ENCODE measurements at regions not wholly inside any gene's neighbourhood (a gene's known extent, or its start where the extent isn't known, plus 50 kb on each side); places are given as distances from the start of the nearest gene placed in this dataset.

DNA sequence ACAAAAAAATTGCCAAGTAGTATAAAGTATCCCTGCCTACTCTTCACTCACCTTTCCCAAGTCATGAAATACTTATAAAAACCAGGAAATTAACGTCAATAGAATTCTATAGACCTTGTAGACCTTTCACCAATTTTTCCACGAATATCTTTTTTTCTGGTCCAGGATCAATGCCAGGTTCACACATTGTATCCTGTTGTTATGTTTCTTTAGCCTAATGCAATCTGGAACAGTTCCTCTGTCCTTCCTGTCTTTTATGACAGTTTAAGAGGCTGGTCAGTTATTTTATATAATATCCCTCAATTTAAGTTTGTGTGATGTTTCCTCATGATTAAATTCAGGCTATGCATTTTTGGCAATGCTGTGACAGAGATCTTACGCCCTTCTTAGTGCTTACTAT, 63.2 kb upstream of the MAGI1 start:
- no peaks in the 10 kb centered on the region for H3K9me2 ChIP-seq (replicated peaks; ENCODE audit: insufficient read depth, low read length)
- H3K9me3 ChIP-seq (replicated peaks; ENCODE audit: insufficient read depth, low read length): no peaks in the 10 kb centered on the region
- H3K27me3 ChIP-seq (replicated peaks; ENCODE audit: insufficient read depth, low read length): no peaks in the 10 kb centered on the region
- TF ChIP-seq EZH2phosphoT487 (IDR thresholded peaks at IDR 0.05; ENCODE audit: low read length) (no peak), EZH2 (optimal IDR thresholded peaks at IDR 0.05; ENCODE audit: low read depth, low read length) (no peak)
- TF ChIP-seq, protein P1, sequence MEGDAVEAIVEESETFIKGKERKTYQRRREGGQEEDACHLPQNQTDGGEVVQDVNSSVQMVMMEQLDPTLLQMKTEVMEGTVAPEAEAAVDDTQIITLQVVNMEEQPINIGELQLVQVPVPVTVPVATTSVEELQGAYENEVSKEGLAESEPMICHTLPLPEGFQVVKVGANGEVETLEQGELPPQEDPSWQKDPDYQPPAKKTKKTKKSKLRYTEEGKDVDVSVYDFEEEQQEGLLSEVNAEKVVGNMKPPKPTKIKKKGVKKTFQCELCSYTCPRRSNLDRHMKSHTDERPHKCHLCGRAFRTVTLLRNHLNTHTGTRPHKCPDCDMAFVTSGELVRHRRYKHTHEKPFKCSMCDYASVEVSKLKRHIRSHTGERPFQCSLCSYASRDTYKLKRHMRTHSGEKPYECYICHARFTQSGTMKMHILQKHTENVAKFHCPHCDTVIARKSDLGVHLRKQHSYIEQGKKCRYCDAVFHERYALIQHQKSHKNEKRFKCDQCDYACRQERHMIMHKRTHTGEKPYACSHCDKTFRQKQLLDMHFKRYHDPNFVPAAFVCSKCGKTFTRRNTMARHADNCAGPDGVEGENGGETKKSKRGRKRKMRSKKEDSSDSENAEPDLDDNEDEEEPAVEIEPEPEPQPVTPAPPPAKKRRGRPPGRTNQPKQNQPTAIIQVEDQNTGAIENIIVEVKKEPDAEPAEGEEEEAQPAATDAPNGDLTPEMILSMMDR (IDR thresholded peaks at IDR 0.05; ENCODE audit: low read length): no peak
- H3K4me3 ChIP-seq (ENCODE audit: low read length): no peak overlapping the region
- H3F3A ChIP-seq (ENCODE audit: insufficient read depth, low read length): no peaks in the 10 kb centered on the region
- H4K20me1 ChIP-seq (ENCODE audit: insufficient read depth, low read length): no peaks in the 10 kb centered on the region
- no peak overlapping the region for H3K9ac ChIP-seq (ENCODE audit: low read length)
- H3K4me2 ChIP-seq (ENCODE audit: low read depth, low read length): no peak overlapping the region
- H3K36me3 ChIP-seq (replicated peaks; ENCODE audit: insufficient read depth, low read length): no peaks in the 10 kb centered on the region
- H3K79me2 ChIP-seq (ENCODE audit: low read length): no peaks in the 10 kb centered on the region
- DNase-seq: no peak
- no peak overlapping the region for H2AFZ ChIP-seq (ENCODE audit: low read length)
- no peak overlapping the region for H3K27ac ChIP-seq (ENCODE audit: low read length)
- no peaks in the 10 kb centered on the region for H3K4me1 ChIP-seq (ENCODE audit: low read length)

DNA sequence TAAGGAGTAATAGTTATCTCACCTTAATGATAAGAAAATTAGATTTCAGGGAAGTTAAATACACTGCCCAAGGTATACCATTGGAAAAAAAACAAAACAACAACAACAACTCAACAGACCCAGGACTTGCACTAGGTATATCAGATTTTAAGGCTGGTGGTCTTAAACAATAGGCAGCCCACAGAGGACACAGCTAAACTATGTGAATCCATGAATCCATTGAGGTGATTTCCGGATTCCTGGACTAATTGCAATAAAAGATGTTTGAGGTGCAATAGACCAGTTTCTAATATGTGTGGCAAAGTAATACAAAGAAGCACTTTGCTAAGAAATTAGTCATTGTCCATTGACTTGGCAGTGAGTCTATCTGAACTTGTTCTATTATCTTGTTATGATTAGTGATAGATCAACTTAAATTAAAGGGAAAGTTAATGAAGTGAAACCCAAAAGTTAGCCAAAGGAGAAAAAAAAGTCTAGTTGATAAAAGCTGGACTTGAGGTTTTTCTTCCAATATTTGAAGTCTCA, 60.9 kb upstream of the MAGI1 start:
- no peaks in the 10 kb centered on the region for H3K4me1 ChIP-seq (ENCODE audit: low read length)
- H3K9me3 ChIP-seq (replicated peaks; ENCODE audit: insufficient read depth, low read length): no peaks in the 10 kb centered on the region
- H3K36me3 ChIP-seq (replicated peaks; ENCODE audit: insufficient read depth, low read length): no peaks in the 10 kb centered on the region
- H3K27me3 ChIP-seq (replicated peaks; ENCODE audit: insufficient read depth, low read length): no peaks in the 10 kb centered on the region
- H2AFZ ChIP-seq (ENCODE audit: low read length): no peak overlapping the region
- DNase-seq: no peak
- H3K4me3 ChIP-seq (ENCODE audit: low read length): no peak overlapping the region
- H3K79me2 ChIP-seq (ENCODE audit: low read length): no peaks in the 10 kb centered on the region
- H3K4me2 ChIP-seq (ENCODE audit: low read depth, low read length): no peak overlapping the region
- no peaks in the 10 kb centered on the region for H3F3A ChIP-seq (ENCODE audit: insufficient read depth, low read length)
- H3K27ac ChIP-seq (ENCODE audit: low read length): no peak overlapping the region
- TF ChIP-seq EZH2phosphoT487 (IDR thresholded peaks at IDR 0.05; ENCODE audit: low read length) (no peak), EZH2 (optimal IDR thresholded peaks at IDR 0.05; ENCODE audit: low read depth, low read length) (no peak)
- TF ChIP-seq, protein P1 (IDR thresholded peaks at IDR 0.05; ENCODE audit: low read length): no peak
- no peaks in the 10 kb centered on the region for H4K20me1 ChIP-seq (ENCODE audit: insufficient read depth, low read length)
- H3K9me2 ChIP-seq (replicated peaks; ENCODE audit: insufficient read depth, low read length): no peaks in the 10 kb centered on the region
- no peak overlapping the region for H3K9ac ChIP-seq (ENCODE audit: low read length)

DNA sequence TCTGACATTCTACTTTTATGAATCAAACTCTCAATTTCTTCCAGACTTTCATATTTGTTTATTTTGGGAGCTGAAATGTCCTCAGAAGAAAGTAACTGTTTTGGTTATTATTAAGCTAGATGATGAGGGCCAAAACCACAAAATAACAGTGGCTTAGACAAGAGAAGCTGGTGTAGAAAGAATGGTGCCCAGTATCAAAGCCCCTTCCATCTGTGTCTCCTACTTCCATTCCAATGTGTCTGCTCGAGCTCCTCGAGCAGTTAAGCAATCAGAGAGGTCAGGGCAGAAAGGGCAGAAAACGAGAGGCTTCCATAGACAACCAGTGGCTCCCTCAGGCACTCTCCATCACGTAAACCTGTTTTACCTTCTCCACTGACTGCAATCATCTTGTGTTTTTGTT, 59.7 kb upstream of the MAGI1 start:
- no peaks in the 10 kb centered on the region for H3K4me1 ChIP-seq (ENCODE audit: low read length)
- H3K27ac ChIP-seq (ENCODE audit: low read length): no peak overlapping the region
- H3F3A ChIP-seq (ENCODE audit: insufficient read depth, low read length): no peaks in the 10 kb centered on the region
- no peaks in the 10 kb centered on the region for H3K36me3 ChIP-seq (replicated peaks; ENCODE audit: insufficient read depth, low read length)
- no peaks in the 10 kb centered on the region for H3K9me3 ChIP-seq (replicated peaks; ENCODE audit: insufficient read depth, low read length)
- no peaks in the 10 kb centered on the region for H3K9me2 ChIP-seq (replicated peaks; ENCODE audit: insufficient read depth, low read length)
- H3K4me3 ChIP-seq (ENCODE audit: low read length): no peak overlapping the region
- H3K4me2 ChIP-seq (ENCODE audit: low read depth, low read length): no peak overlapping the region
- TF ChIP-seq, protein P1 (IDR thresholded peaks at IDR 0.05; ENCODE audit: low read length): no peak
- TF ChIP-seq EZH2phosphoT487 (IDR thresholded peaks at IDR 0.05; ENCODE audit: low read length) (no peak), EZH2 (optimal IDR thresholded peaks at IDR 0.05; ENCODE audit: low read depth, low read length) (no peak)
- no peaks in the 10 kb centered on the region for H4K20me1 ChIP-seq (ENCODE audit: insufficient read depth, low read length)
- no peaks in the 10 kb centered on the region for H3K27me3 ChIP-seq (replicated peaks; ENCODE audit: insufficient read depth, low read length)
- H2AFZ ChIP-seq (ENCODE audit: low read length): no peak overlapping the region
- H3K9ac ChIP-seq (ENCODE audit: low read length): no peak overlapping the region
- no peak for DNase-seq
- no peaks in the 10 kb centered on the region for H3K79me2 ChIP-seq (ENCODE audit: low read length)
